ENCODE measurements at regions not wholly inside any gene's neighbourhood (a gene's known extent, or its start where the extent isn't known, plus 50 kb on each side); places are given as distances from the start of the nearest gene placed in this dataset.
"Not testable (repeated sequence)": the region's sequence is repeated elsewhere in the genome, so short reads cannot be mapped to it uniquely, and the experiment has no call there.

- H3K27ac Mint-ChIP-seq, result no peak overlapping the region
- H3K36me3 Mint-ChIP-seq, result no peaks in the 10 kb centered on the region
- peaks cover 12% of the 10 kb centered on the region for H3K4me1 Mint-ChIP-seq
- peaks cover 42% of the 10 kb centered on the region for H3K27me3 Mint-ChIP-seq (ENCODE audit: low read depth)
- TF ChIP-seq, protein P1, sequence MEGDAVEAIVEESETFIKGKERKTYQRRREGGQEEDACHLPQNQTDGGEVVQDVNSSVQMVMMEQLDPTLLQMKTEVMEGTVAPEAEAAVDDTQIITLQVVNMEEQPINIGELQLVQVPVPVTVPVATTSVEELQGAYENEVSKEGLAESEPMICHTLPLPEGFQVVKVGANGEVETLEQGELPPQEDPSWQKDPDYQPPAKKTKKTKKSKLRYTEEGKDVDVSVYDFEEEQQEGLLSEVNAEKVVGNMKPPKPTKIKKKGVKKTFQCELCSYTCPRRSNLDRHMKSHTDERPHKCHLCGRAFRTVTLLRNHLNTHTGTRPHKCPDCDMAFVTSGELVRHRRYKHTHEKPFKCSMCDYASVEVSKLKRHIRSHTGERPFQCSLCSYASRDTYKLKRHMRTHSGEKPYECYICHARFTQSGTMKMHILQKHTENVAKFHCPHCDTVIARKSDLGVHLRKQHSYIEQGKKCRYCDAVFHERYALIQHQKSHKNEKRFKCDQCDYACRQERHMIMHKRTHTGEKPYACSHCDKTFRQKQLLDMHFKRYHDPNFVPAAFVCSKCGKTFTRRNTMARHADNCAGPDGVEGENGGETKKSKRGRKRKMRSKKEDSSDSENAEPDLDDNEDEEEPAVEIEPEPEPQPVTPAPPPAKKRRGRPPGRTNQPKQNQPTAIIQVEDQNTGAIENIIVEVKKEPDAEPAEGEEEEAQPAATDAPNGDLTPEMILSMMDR (IDR thresholded peaks at IDR 0.05; ENCODE audit: unreplicated experiment), result no peak
- no peak for DNase-seq (ENCODE audit: low spot score in 2 of 2, unreplicated experiment in 2 of 2)
- no peak overlapping the region for H3K4me3 Mint-ChIP-seq
- H3K9me3 Mint-ChIP-seq, result peaks cover 3% of the 10 kb centered on the region
These were observed 954.6 kb downstream of the EPHA3 start for GRCh38 chr3:90062016-90062415.

DNA sequence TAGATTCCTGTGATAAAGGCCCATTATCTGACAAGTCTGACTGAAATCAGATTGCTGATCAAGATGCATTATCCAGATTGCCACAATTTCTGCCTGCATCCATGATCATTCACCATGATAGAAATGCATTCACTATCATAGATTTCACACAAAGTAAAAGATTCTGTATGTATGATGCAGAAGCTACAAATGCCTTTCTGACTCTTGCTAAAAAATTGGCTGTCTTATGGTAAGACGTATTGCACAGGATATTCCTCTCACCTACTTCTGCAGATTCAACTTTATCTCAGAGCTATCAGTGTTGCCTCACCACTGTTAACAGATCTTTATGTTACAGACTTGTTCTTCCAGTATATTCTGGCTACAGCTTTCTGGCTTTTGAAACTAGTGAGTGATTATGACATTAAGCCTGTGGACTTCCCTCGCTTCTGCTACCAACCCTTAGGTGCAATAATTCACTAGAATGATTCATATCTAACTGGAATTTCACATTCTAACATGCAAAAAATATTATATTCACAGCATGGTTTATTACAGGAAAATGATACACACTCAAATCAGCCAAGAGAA lies 955.3 kb downstream of the EPHA3 start:
- no peak for DNase-seq (ENCODE audit: low spot score in 2 of 2, unreplicated experiment in 2 of 2)
- peaks cover 42% of the 10 kb centered on the region for H3K27me3 Mint-ChIP-seq (ENCODE audit: low read depth)
- no peaks in the 10 kb centered on the region for H3K36me3 Mint-ChIP-seq
- H3K9me3 Mint-ChIP-seq, result peaks cover 3% of the 10 kb centered on the region
- no peak overlapping the region for H3K4me3 Mint-ChIP-seq
- no peak overlapping the region for H3K27ac Mint-ChIP-seq
- TF ChIP-seq, protein P1 (IDR thresholded peaks at IDR 0.05; ENCODE audit: unreplicated experiment), result no peak
- peaks cover 12% of the 10 kb centered on the region for H3K4me1 Mint-ChIP-seq

DNA sequence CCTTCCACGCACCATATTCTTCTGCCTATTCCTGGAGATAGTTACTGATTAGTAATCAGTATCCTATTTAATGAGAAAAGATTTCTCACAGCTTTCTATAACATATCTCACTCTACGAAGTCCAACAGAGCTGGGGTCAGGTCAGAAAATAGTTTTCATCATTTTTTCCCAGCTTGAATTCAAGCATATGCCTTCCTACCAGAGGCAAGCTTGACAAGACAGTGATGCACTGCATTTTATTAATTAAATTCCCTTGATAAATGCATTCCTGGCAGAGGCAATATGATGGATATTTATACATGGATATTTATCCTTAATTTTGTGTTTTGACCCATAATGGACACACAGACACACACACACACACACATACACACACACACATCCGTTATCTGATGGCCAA lies 961.4 kb downstream of the EPHA3 start:
- TF ChIP-seq, protein P1 (IDR thresholded peaks at IDR 0.05; ENCODE audit: unreplicated experiment), result no peak
- H3K4me1 Mint-ChIP-seq, result peaks cover 5% of the 10 kb centered on the region
- no peak overlapping the region for H3K4me3 Mint-ChIP-seq
- no peaks in the 10 kb centered on the region for H3K36me3 Mint-ChIP-seq
- H3K9me3 Mint-ChIP-seq, result peaks cover 9% of the 10 kb centered on the region
- H3K27ac Mint-ChIP-seq, result no peak overlapping the region
- H3K27me3 Mint-ChIP-seq (ENCODE audit: low read depth), result peaks cover 26% of the 10 kb centered on the region
- DNase-seq (ENCODE audit: low spot score in 2 of 2, unreplicated experiment in 2 of 2), result no peak

GRCh38 chr3:90069748-90070147 lies 962.3 kb downstream of the EPHA3 start:
- TF ChIP-seq, protein P1 (IDR thresholded peaks at IDR 0.05; ENCODE audit: unreplicated experiment), result no peak
- no peak overlapping the region for H3K4me3 Mint-ChIP-seq
- H3K4me1 Mint-ChIP-seq, result peaks cover 5% of the 10 kb centered on the region
- DNase-seq (ENCODE audit: low spot score in 2 of 2, unreplicated experiment in 2 of 2), result no peak
- no peak overlapping the region for H3K27ac Mint-ChIP-seq
- peaks cover 6% of the 10 kb centered on the region for H3K9me3 Mint-ChIP-seq
- H3K36me3 Mint-ChIP-seq, result no peaks in the 10 kb centered on the region
- peaks cover 18% of the 10 kb centered on the region for H3K27me3 Mint-ChIP-seq (ENCODE audit: low read depth)

DNA sequence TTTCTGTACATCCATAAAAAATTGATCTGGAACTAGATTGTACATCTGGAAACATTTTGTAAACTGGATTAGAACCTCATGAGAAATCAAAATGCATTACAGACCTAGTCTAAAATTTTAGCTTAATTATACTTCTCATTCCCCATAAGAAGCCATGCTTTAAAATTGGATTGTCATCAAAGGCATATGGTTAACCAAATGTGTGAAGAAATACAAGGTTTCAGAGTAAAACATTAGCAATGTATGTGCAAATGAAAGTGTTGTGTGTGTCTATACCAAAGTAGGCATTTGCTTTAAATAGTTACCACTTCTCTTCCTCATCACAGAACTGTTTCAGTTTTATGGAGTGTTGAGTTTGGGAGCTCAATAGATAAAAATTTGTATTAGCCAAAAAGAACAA lies 968.7 kb downstream of the EPHA3 start:
- H3K4me3 Mint-ChIP-seq, result no peak overlapping the region
- H3K27me3 Mint-ChIP-seq (ENCODE audit: low read depth), result peaks cover 9% of the 10 kb centered on the region
- H3K9me3 Mint-ChIP-seq, result peaks cover 11% of the 10 kb centered on the region
- TF ChIP-seq, protein P1 (IDR thresholded peaks at IDR 0.05; ENCODE audit: unreplicated experiment), result no peak
- H3K36me3 Mint-ChIP-seq, result no peaks in the 10 kb centered on the region
- no peak overlapping the region for H3K27ac Mint-ChIP-seq
- H3K4me1 Mint-ChIP-seq, result peaks cover 4% of the 10 kb centered on the region
- no peak for DNase-seq (ENCODE audit: low spot score in 2 of 2, unreplicated experiment in 2 of 2)

DNA sequence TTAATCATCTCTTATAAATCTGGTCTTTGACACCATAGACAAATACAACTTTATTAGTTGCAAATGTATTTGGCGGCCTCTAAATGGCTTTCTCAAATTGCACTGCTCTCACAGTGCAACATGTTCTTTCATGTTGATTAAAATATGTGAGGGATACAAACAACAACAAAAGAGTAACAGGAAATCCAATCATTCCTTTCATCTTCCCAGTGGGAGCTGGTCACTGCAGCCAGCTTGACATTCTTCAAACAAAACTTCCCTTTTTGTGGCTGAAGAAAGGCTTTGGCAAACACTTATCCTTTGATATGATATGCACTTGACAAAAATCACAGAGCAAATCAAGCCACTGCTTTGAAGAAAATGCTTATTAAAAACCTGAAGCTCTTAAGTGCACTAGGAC lies 973.6 kb downstream of the EPHA3 start:
- no peaks in the 10 kb centered on the region for H3K27me3 Mint-ChIP-seq (ENCODE audit: low read depth)
- no peak overlapping the region for H3K27ac Mint-ChIP-seq
- no peak overlapping the region for H3K4me3 Mint-ChIP-seq
- peaks cover 5% of the 10 kb centered on the region for H3K9me3 Mint-ChIP-seq
- H3K36me3 Mint-ChIP-seq, result no peaks in the 10 kb centered on the region
- H3K4me1 Mint-ChIP-seq, result peaks cover 7% of the 10 kb centered on the region
- TF ChIP-seq, protein P1 (IDR thresholded peaks at IDR 0.05; ENCODE audit: unreplicated experiment), result no peak
- no peak for DNase-seq (ENCODE audit: low spot score in 2 of 2, unreplicated experiment in 2 of 2)

GRCh38 chr3:90086297-90086696 lies 978.9 kb downstream of the EPHA3 start:
- H3K9me3 Mint-ChIP-seq; H3K36me3 Mint-ChIP-seq; DNase-seq (ENCODE audit: low spot score in 2 of 2, unreplicated experiment in 2 of 2); H3K27ac Mint-ChIP-seq; H3K27me3 Mint-ChIP-seq (ENCODE audit: low read depth); H3K4me3 Mint-ChIP-seq: not testable (repeated sequence)
- peaks cover 14% of the 10 kb centered on the region for H3K4me1 Mint-ChIP-seq
